ENCODE measurements at regions not wholly inside any gene's neighbourhood (a gene's known extent, or its start where the extent isn't known, plus 50 kb on each side); places are given as distances from the start of the nearest gene placed in this dataset.

GRCh38 chr5:2615917-2616316 is 135.6 kb downstream of the IRX2 start:
- H3K4me3 Mint-ChIP-seq, result no peak overlapping the region
- peaks cover 6% of the 10 kb centered on the region for H3K9me3 Mint-ChIP-seq
- no peak overlapping the region for H3K27ac Mint-ChIP-seq
- no peaks in the 10 kb centered on the region for H3K4me1 Mint-ChIP-seq (ENCODE audit: low read depth)
- intact Hi-C loops (cut with micrococcal nuclease), result no loop called here
- no peaks in the 10 kb centered on the region for H3K27me3 Mint-ChIP-seq (ENCODE audit: insufficient read depth)
- H3K36me3 Mint-ChIP-seq (ENCODE audit: low read depth), result no peaks in the 10 kb centered on the region
- no peak for DNase-seq (ENCODE audit: low spot score)

GRCh38 chr5:2614571-2614970 is 136.9 kb downstream of the IRX2 start:
- peaks cover 6% of the 10 kb centered on the region for H3K9me3 Mint-ChIP-seq
- no peak overlapping the region for H3K4me3 Mint-ChIP-seq
- H3K4me1 Mint-ChIP-seq (ENCODE audit: low read depth), result no peaks in the 10 kb centered on the region
- no peaks in the 10 kb centered on the region for H3K36me3 Mint-ChIP-seq (ENCODE audit: low read depth)
- intact Hi-C loops (cut with micrococcal nuclease), result no loop called here
- no peak overlapping the region for H3K27ac Mint-ChIP-seq
- H3K27me3 Mint-ChIP-seq (ENCODE audit: insufficient read depth), result no peaks in the 10 kb centered on the region
- DNase-seq (ENCODE audit: low spot score), result no peak

GRCh38 chr5:2611659-2612058 is 139.8 kb downstream of the IRX2 start:
- no peaks in the 10 kb centered on the region for H3K36me3 Mint-ChIP-seq (ENCODE audit: low read depth)
- intact Hi-C loops (cut with micrococcal nuclease), result no loop called here
- H3K27ac Mint-ChIP-seq, result no peak overlapping the region
- H3K4me3 Mint-ChIP-seq, result no peak overlapping the region
- H3K9me3 Mint-ChIP-seq, result peaks cover 6% of the 10 kb centered on the region
- H3K27me3 Mint-ChIP-seq (ENCODE audit: insufficient read depth), result no peaks in the 10 kb centered on the region
- DNase-seq (ENCODE audit: low spot score), result no peak
- no peaks in the 10 kb centered on the region for H3K4me1 Mint-ChIP-seq (ENCODE audit: low read depth)

GRCh38 chr5:2610986-2611385 is 140.5 kb downstream of the IRX2 start:
- no peak overlapping the region for H3K27ac Mint-ChIP-seq
- no peaks in the 10 kb centered on the region for H3K4me1 Mint-ChIP-seq (ENCODE audit: low read depth)
- peaks cover 6% of the 10 kb centered on the region for H3K9me3 Mint-ChIP-seq
- intact Hi-C loops (cut with micrococcal nuclease), result no loop called here
- H3K27me3 Mint-ChIP-seq (ENCODE audit: insufficient read depth), result no peaks in the 10 kb centered on the region
- no peak for DNase-seq (ENCODE audit: low spot score)
- H3K4me3 Mint-ChIP-seq, result no peak overlapping the region
- H3K36me3 Mint-ChIP-seq (ENCODE audit: low read depth), result no peaks in the 10 kb centered on the region

GRCh38 chr5:2608391-2608790 is 143.1 kb downstream of the IRX2 start:
- H3K9me3 Mint-ChIP-seq, result no peaks in the 10 kb centered on the region
- no peak overlapping the region for H3K27ac Mint-ChIP-seq
- no peak for DNase-seq (ENCODE audit: low spot score)
- H3K36me3 Mint-ChIP-seq (ENCODE audit: low read depth), result no peaks in the 10 kb centered on the region
- H3K4me1 Mint-ChIP-seq (ENCODE audit: low read depth), result no peaks in the 10 kb centered on the region
- no peaks in the 10 kb centered on the region for H3K27me3 Mint-ChIP-seq (ENCODE audit: insufficient read depth)
- H3K4me3 Mint-ChIP-seq, result no peak overlapping the region
- intact Hi-C loops (cut with micrococcal nuclease), result no loop called here

GRCh38 chr5:2607598-2607997 is 143.9 kb downstream of the IRX2 start:
- Mint-ChIP-seq H3K36me3 (ENCODE audit: low read depth) (no peaks in the 10 kb centered on the region), H3K4me1 (ENCODE audit: low read depth) (no peaks in the 10 kb centered on the region), H3K27ac (no peak overlapping the region), H3K4me3 (no peak overlapping the region), H3K27me3 (ENCODE audit: insufficient read depth) (no peaks in the 10 kb centered on the region), H3K9me3 (no peaks in the 10 kb centered on the region)
- intact Hi-C loops (cut with micrococcal nuclease), result no loop called here
- DNase-seq (ENCODE audit: low spot score), result no peak

GRCh38 chr5:2603272-2603575 is 148.3 kb downstream of the IRX2 start:
- Mint-ChIP-seq H3K27ac (no peak overlapping the region), H3K27me3 (ENCODE audit: insufficient read depth) (no peaks in the 10 kb centered on the region), H3K36me3 (ENCODE audit: low read depth) (no peaks in the 10 kb centered on the region), H3K9me3 (no peaks in the 10 kb centered on the region), H3K4me1 (ENCODE audit: low read depth) (no peaks in the 10 kb centered on the region), H3K4me3 (no peak overlapping the region)
- intact Hi-C loops (cut with micrococcal nuclease), result no loop called here
- no peak for DNase-seq (ENCODE audit: low spot score)

GRCh38 chr5:2602451-2603271 is 148.8 kb downstream of the IRX2 start:
- Mint-ChIP-seq H3K9me3 (no peaks in the 10 kb centered on the region), H3K27ac (no peak overlapping the region), H3K36me3 (ENCODE audit: low read depth) (no peaks in the 10 kb centered on the region), H3K4me3 (no peak overlapping the region), H3K4me1 (ENCODE audit: low read depth) (no peaks in the 10 kb centered on the region), H3K27me3 (ENCODE audit: insufficient read depth) (no peaks in the 10 kb centered on the region)
- no peak for DNase-seq (ENCODE audit: low spot score)
- intact Hi-C loops (cut with micrococcal nuclease), result no loop called here

GRCh38 chr5:2598503-2598902 is 153.0 kb downstream of the IRX2 start:
- Mint-ChIP-seq H3K36me3 (ENCODE audit: low read depth) (no peaks in the 10 kb centered on the region), H3K9me3 (no peaks in the 10 kb centered on the region), H3K27me3 (ENCODE audit: insufficient read depth) (no peaks in the 10 kb centered on the region), H3K27ac (no peak overlapping the region), H3K4me1 (ENCODE audit: low read depth) (no peaks in the 10 kb centered on the region), H3K4me3 (no peak overlapping the region)
- DNase-seq (ENCODE audit: low spot score), result no peak
- intact Hi-C loops (cut with micrococcal nuclease), result no loop called here

- intact Hi-C loops (cut with micrococcal nuclease), result no loop called here
- H3K4me1 Mint-ChIP-seq (ENCODE audit: low read depth), result no peaks in the 10 kb centered on the region
- no peaks in the 10 kb centered on the region for H3K9me3 Mint-ChIP-seq
- no peaks in the 10 kb centered on the region for H3K27me3 Mint-ChIP-seq (ENCODE audit: insufficient read depth)
- no peak overlapping the region for H3K4me3 Mint-ChIP-seq
- no peaks in the 10 kb centered on the region for H3K36me3 Mint-ChIP-seq (ENCODE audit: low read depth)
- H3K27ac Mint-ChIP-seq, result no peak overlapping the region
- DNase-seq (ENCODE audit: low spot score), result no peak
These were observed 156.8 kb downstream of the IRX2 start for GRCh38 chr5:2594701-2595100.

- Mint-ChIP-seq H3K4me1 (ENCODE audit: low read depth) (no peaks in the 10 kb centered on the region), H3K27ac (no peak overlapping the region), H3K9me3 (no peaks in the 10 kb centered on the region), H3K36me3 (ENCODE audit: low read depth) (no peaks in the 10 kb centered on the region), H3K27me3 (ENCODE audit: insufficient read depth) (no peaks in the 10 kb centered on the region), H3K4me3 (no peak overlapping the region)
- DNase-seq (ENCODE audit: low spot score), result no peak
- intact Hi-C loops (cut with micrococcal nuclease), result no loop called here
These were observed 158.7 kb downstream of the IRX2 start for GRCh38 chr5:2592766-2593165.

- Mint-ChIP-seq H3K4me1 (ENCODE audit: low read depth) (no peaks in the 10 kb centered on the region), H3K27ac (no peak overlapping the region), H3K36me3 (ENCODE audit: low read depth) (no peaks in the 10 kb centered on the region), H3K4me3 (no peak overlapping the region), H3K27me3 (ENCODE audit: insufficient read depth) (no peaks in the 10 kb centered on the region), H3K9me3 (no peaks in the 10 kb centered on the region)
- intact Hi-C loops (cut with micrococcal nuclease), result no loop called here
- DNase-seq (ENCODE audit: low spot score), result no peak
These were observed 159.6 kb downstream of the IRX2 start for GRCh38 chr5:2591777-2592453.

GRCh38 chr5:2588850-2589501 is 162.5 kb downstream of the IRX2 start:
- Mint-ChIP-seq H3K4me3 (no peak overlapping the region), H3K9me3 (peaks cover 5% of the 10 kb centered on the region), H3K27ac (no peak overlapping the region), H3K27me3 (ENCODE audit: insufficient read depth) (no peaks in the 10 kb centered on the region), H3K36me3 (ENCODE audit: low read depth) (no peaks in the 10 kb centered on the region), H3K4me1 (ENCODE audit: low read depth) (no peaks in the 10 kb centered on the region)
- intact Hi-C loops (cut with micrococcal nuclease), result no loop called here
- DNase-seq (ENCODE audit: low spot score), result no peak
